Endothelial cell of umbilical vein (primary cell): ENCODE measurements at regions not wholly inside any gene's neighbourhood (a gene's known extent, or its start where the extent isn't known, plus 50 kb on each side); places are given as distances from the start of the nearest gene placed in this dataset.

Experiments
- CTCF ChIP-seq, 2 donors: IDR thresholded peaks; 1 replicate in 1 of 2; 2 replicates in 1 of 2; pipeline ENCODE4 v1.5.1; 2011; ENCODE audit warnings: low read length in 2 of 2, mild to moderate bottlenecking in 2 of 2, moderate library complexity in 2 of 2, control low read depth in 1 of 2, inconsistent platforms in 1 of 2, low read depth in 1 of 2; ENCODE audit not compliant: insufficient read depth in 1 of 2; ENCODE audit errors: extremely low read depth in 1 of 2
- EZH2 ChIP-seq: IDR thresholded peaks from 2 replicates; pipeline ENCODE4 v1.6.1; 2012; ENCODE audit warnings: borderline replicate concordance, low read depth, mild to moderate bottlenecking, moderate library complexity, low read length, inconsistent platforms; ENCODE audit not compliant: severe bottlenecking
- POLR2A ChIP-seq: IDR thresholded peaks from 2 replicates; pipeline ENCODE4 v1.6.1; 2012; ENCODE audit warnings: low read depth, mild to moderate bottlenecking, control low read depth, low read length

GRCh38 chr15:66963710-66964109 lies 101.7 kb upstream of the SMAD3 start:
- TF ChIP-seq CTCF (IDR thresholded peaks at IDR 0.05; ENCODE audit: extremely low read depth in 1 of 2, insufficient read depth in 1 of 2, low read depth in 1 of 2, low read length in 2 of 2) (no peak), EZH2 (no peak), POLR2A (no peak)
